HFFc6 (cell line): ENCODE measurements at regions not wholly inside any gene's neighbourhood (a gene's known extent, or its start where the extent isn't known, plus 50 kb on each side); places are given as distances from the start of the nearest gene placed in this dataset.

Experiments used
- DNase-seq: peaks from one replicate; pipeline ENCODE4 v3.0.0-alpha.2; 2018
- H3K27ac Mint-ChIP-seq: 2 replicates; pipeline ENCODE4 v1.8.0; 2020; ENCODE audit warnings: mild to moderate bottlenecking, mixed read lengths
- H3K27me3 Mint-ChIP-seq: 2 replicates; pipeline ENCODE4 v1.8.0; 2021; ENCODE audit warnings: mild to moderate bottlenecking, moderate library complexity, mixed read lengths; ENCODE audit not compliant: insufficient read depth
- H3K36me3 Mint-ChIP-seq: 2 replicates; pipeline ENCODE4 v1.8.0; 2021; ENCODE audit warnings: low read depth, mixed read lengths
- H3K4me1 Mint-ChIP-seq: 2 replicates; pipeline ENCODE4 v1.8.0; 2020; ENCODE audit warnings: low read depth, mixed read lengths
- H3K4me3 Mint-ChIP-seq: 2 replicates; pipeline ENCODE4 v1.8.0; 2020; ENCODE audit warnings: mild to moderate bottlenecking, moderate library complexity, mixed read lengths
- H3K9me3 Mint-ChIP-seq: 2 replicates; pipeline ENCODE4 v1.8.0; 2020; ENCODE audit warnings: mild to moderate bottlenecking, mixed read lengths
- TF ChIP-seq, protein P1 (sequence below): fragments of 200-600 bp; sonication (generic); IDR thresholded peaks from 2 replicates; pipeline ENCODE4 v1.5.0; 2021; ENCODE audit warnings: antibody characterized with exemption, mild to moderate bottlenecking

DNA sequence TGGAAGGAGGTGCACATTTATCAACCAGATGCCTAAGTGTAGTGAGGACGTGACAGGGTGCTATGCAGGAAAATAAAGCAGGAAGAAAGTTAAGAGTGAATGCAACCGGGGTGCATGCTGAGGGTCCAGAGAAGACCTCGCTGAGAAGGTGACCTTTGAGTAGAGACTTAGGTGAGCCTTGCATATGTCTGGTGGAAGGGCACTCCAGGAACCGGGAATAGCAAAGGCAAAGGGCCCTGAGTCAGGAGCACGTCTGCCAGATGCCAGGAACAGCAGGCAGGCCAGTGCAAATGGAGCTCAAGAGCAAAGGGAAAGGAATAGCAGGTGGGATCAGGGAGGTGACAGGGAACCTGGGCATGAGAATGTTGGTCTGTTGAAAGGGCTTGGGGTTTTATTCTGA is 445.5 kb downstream of the PREX1 start:
- Mint-ChIP-seq H3K27me3 (peaks cover 8% of the 10 kb centered on the region), H3K4me1 (no peaks in the 10 kb centered on the region), H3K27ac (no peak overlapping the region), H3K36me3 (no peaks in the 10 kb centered on the region), H3K4me3 (no peak overlapping the region), H3K9me3 (peaks cover 4% of the 10 kb centered on the region; the same call in 1 of the 2 replicates)
- DNase-seq, result no peak
- TF ChIP-seq, protein P1, sequence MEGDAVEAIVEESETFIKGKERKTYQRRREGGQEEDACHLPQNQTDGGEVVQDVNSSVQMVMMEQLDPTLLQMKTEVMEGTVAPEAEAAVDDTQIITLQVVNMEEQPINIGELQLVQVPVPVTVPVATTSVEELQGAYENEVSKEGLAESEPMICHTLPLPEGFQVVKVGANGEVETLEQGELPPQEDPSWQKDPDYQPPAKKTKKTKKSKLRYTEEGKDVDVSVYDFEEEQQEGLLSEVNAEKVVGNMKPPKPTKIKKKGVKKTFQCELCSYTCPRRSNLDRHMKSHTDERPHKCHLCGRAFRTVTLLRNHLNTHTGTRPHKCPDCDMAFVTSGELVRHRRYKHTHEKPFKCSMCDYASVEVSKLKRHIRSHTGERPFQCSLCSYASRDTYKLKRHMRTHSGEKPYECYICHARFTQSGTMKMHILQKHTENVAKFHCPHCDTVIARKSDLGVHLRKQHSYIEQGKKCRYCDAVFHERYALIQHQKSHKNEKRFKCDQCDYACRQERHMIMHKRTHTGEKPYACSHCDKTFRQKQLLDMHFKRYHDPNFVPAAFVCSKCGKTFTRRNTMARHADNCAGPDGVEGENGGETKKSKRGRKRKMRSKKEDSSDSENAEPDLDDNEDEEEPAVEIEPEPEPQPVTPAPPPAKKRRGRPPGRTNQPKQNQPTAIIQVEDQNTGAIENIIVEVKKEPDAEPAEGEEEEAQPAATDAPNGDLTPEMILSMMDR, result no peak

- DNase-seq, result no peak
- TF ChIP-seq, protein P1, result no peak
- Mint-ChIP-seq H3K27ac (no peak overlapping the region), H3K9me3 (peaks cover 4% of the 10 kb centered on the region; the same call in 1 of the 2 replicates), H3K4me3 (no peak overlapping the region), H3K27me3 (peaks cover 9% of the 10 kb centered on the region), H3K36me3 (no peaks in the 10 kb centered on the region), H3K4me1 (no peaks in the 10 kb centered on the region)
Observed at GRCh38 chr20:48381353-48382120, 446.3 kb downstream of the PREX1 start.

GRCh38 chr20:48380661-48381060 is 447.1 kb downstream of the PREX1 start:
- Mint-ChIP-seq H3K36me3 (no peaks in the 10 kb centered on the region), H3K9me3 (peaks cover 4% of the 10 kb centered on the region; the same call in 1 of the 2 replicates), H3K4me1 (no peaks in the 10 kb centered on the region), H3K27me3 (peaks cover 9% of the 10 kb centered on the region), H3K4me3 (no peak overlapping the region), H3K27ac (no peak overlapping the region)
- DNase-seq, result no peak
- TF ChIP-seq, protein P1, result no peak

DNA sequence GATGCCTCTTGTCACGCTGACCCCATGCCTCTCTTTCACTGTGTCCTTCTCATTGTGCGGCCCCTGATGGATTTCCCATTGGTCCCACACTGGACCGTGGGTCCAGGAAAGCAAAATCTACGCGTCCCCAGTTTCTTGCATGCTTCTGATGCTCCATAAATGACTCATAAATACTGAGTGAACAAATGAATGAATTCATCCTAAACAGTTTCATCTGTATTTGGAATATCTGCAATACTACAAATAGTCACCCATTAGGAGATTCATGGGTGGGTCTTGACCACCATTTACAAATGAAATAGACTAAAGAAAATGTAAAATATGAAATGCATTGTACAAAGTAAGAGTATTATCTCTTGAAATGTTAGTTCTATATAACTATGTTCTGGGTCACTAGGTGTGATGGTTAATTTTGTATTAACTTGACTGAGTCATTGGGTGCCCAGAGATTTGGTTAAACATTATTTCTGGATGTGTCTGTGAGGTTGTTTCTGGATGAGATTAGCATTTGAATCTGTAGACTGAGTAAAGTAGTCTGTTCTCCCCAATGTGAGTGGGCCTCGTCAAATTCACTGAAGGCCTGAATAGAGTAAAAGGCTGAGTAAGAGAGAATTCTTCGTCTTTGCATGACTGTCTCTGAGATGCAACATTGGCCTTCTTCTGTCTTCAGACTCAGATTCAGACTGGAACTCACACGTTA is 448.7 kb downstream of the PREX1 start:
- TF ChIP-seq, protein P1, result no peak
- Mint-ChIP-seq H3K27me3 (peaks cover 9% of the 10 kb centered on the region), H3K36me3 (no peaks in the 10 kb centered on the region), H3K27ac (no peak overlapping the region), H3K4me3 (no peak overlapping the region), H3K9me3 (peaks cover 4% of the 10 kb centered on the region; the same call in 1 of the 2 replicates), H3K4me1 (no peaks in the 10 kb centered on the region)
- no peak for DNase-seq

- H3K27me3 Mint-ChIP-seq, result peaks cover 9% of the 10 kb centered on the region
- TF ChIP-seq, protein P1, result no peak
- H3K4me3 Mint-ChIP-seq, result no peak overlapping the region
- no peaks in the 10 kb centered on the region for H3K36me3 Mint-ChIP-seq
- no peak for DNase-seq
- peaks cover 4% of the 10 kb centered on the region; the same call in 1 of the 2 replicates for H3K9me3 Mint-ChIP-seq
- no peak overlapping the region for H3K27ac Mint-ChIP-seq
- no peaks in the 10 kb centered on the region for H3K4me1 Mint-ChIP-seq
Observed at GRCh38 chr20:48377940-48378339, 449.9 kb downstream of the PREX1 start.
